ENCODE measurements at regions not wholly inside any gene's neighbourhood (a gene's known extent, or its start where the extent isn't known, plus 50 kb on each side); places are given as distances from the start of the nearest gene placed in this dataset.
"Not testable (repeated sequence)": the region's sequence is repeated elsewhere in the genome, so short reads cannot be mapped to it uniquely, and the experiment has no call there.

GRCh38 chr3:102378216-102378615 lies 56.6 kb upstream of the ZPLD1 start:
- H3K79me2 ChIP-seq (ENCODE audit: insufficient read depth, low read length): no peaks in the 10 kb centered on the region
- no peak overlapping the region for H3K4me3 ChIP-seq (ENCODE audit: low read length, poor library complexity, severe bottlenecking)
- H3K27me3 ChIP-seq (ENCODE audit: insufficient read depth, low read length, poor library complexity, severe bottlenecking): no peaks in the 10 kb centered on the region
- H2AFZ ChIP-seq (ENCODE audit: low read length): no peak overlapping the region
- no peak overlapping the region for H3K4me2 ChIP-seq (ENCODE audit: low read depth, low read length, poor library complexity, severe bottlenecking)
- no peak overlapping the region for H3K9ac ChIP-seq (ENCODE audit: low read depth, low read length, poor library complexity, severe bottlenecking)
- no peaks in the 10 kb centered on the region for H3K9me3 ChIP-seq (ENCODE audit: insufficient read depth, low read depth, low read length)
- H3K36me3 ChIP-seq (ENCODE audit: insufficient read depth, low read length): no peaks in the 10 kb centered on the region
- H3K4me1 ChIP-seq (ENCODE audit: insufficient read depth, low read length, poor library complexity, severe bottlenecking): no peaks in the 10 kb centered on the region
- no peaks in the 10 kb centered on the region for H3F3A ChIP-seq (ENCODE audit: low read depth)
- no peaks in the 10 kb centered on the region for H3K9me2 ChIP-seq (replicated peaks; ENCODE audit: low read depth, low read length)
- no peaks in the 10 kb centered on the region for H4K20me1 ChIP-seq (ENCODE audit: insufficient read depth, low read length, poor library complexity, severe bottlenecking)
- TF ChIP-seq, protein P1, sequence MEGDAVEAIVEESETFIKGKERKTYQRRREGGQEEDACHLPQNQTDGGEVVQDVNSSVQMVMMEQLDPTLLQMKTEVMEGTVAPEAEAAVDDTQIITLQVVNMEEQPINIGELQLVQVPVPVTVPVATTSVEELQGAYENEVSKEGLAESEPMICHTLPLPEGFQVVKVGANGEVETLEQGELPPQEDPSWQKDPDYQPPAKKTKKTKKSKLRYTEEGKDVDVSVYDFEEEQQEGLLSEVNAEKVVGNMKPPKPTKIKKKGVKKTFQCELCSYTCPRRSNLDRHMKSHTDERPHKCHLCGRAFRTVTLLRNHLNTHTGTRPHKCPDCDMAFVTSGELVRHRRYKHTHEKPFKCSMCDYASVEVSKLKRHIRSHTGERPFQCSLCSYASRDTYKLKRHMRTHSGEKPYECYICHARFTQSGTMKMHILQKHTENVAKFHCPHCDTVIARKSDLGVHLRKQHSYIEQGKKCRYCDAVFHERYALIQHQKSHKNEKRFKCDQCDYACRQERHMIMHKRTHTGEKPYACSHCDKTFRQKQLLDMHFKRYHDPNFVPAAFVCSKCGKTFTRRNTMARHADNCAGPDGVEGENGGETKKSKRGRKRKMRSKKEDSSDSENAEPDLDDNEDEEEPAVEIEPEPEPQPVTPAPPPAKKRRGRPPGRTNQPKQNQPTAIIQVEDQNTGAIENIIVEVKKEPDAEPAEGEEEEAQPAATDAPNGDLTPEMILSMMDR (conservative IDR thresholded peaks at IDR 0.05; ENCODE audit: low read length): no peak
- no peak for TF ChIP-seq EZH2phosphoT487 (IDR thresholded peaks at IDR 0.05; ENCODE audit: borderline replicate concordance)

DNA sequence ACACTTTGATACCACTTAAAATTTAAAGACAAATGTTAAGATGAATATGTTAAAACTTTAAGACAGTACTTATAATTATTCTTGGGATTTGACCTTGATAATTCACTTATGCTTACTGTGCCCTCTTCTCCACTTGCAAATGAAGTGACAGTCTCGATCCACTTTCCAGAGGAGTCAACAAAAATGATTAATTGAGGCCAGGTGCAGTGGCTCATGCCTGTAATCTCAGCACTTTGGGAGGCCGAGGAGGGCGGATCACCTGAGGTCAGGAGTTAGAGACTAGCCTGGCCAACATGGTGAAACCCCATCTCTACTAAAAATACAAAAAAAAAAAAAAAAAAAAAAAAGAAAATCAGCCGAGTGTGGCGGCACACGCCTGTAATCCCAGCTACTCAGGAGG lies 52.6 kb upstream of the ZPLD1 start:
- H3K4me1 ChIP-seq (ENCODE audit: insufficient read depth, low read length, poor library complexity, severe bottlenecking); H3K27me3 ChIP-seq (ENCODE audit: insufficient read depth, low read length, poor library complexity, severe bottlenecking); H3K79me2 ChIP-seq (ENCODE audit: insufficient read depth, low read length); H3K4me2 ChIP-seq (ENCODE audit: low read depth, low read length, poor library complexity, severe bottlenecking); H3K36me3 ChIP-seq (ENCODE audit: insufficient read depth, low read length); H3K9me2 ChIP-seq (replicated peaks; ENCODE audit: low read depth, low read length); H3K9me3 ChIP-seq (ENCODE audit: insufficient read depth, low read depth, low read length); H4K20me1 ChIP-seq (ENCODE audit: insufficient read depth, low read length, poor library complexity, severe bottlenecking); H3K9ac ChIP-seq (ENCODE audit: low read depth, low read length, poor library complexity, severe bottlenecking); H3F3A ChIP-seq (ENCODE audit: low read depth); H2AFZ ChIP-seq (ENCODE audit: low read length); H3K4me3 ChIP-seq (ENCODE audit: low read length, poor library complexity, severe bottlenecking): not testable (repeated sequence)

Data from Loucy (cell line).